HCT116 (cell line): ENCODE measurements at regions not wholly inside any gene's neighbourhood (a gene's known extent, or its start where the extent isn't known, plus 50 kb on each side); places are given as distances from the start of the nearest gene placed in this dataset.

Source experiments
- ATAC-seq: fragments of 200-7000 bp; cut with Tn5 transposase; 2 replicates; pipeline ENCODE4 v1.9.1; 2020; ENCODE audit warnings: mild to moderate bottlenecking, moderate library complexity
- BruUV-seq: library from RNA; stranded (reverse); fragments of 400-500 nt; replicated peaks from 2 replicates; lab custom pipeline; 2021; lab: Mats Ljungman, UMichigan
- CTCF ChIA-PET: fragments of 300-600 bp; sonication (Branson Sonifier 250); formaldehyde crosslinking; loops from one replicate; lab custom pipeline; 2021; ENCODE audit warnings: antibody characterized with exemption; lab: Charles Lee
- POLR2A ChIA-PET: fragments of 300-600, 350-600 bp; sonication (Branson Sonifier 250); formaldehyde crosslinking; loops from one replicate; lab custom pipeline; 2021; ENCODE audit warnings: antibody characterized with exemption; lab: Charles Lee
- RAD21 ChIA-PET, 2 experiments: fragments of 300-600 bp; sonication (Branson Sonifier 250); formaldehyde crosslinking; loops; one replicate each; lab custom pipeline; 2023; ENCODE audit warnings: low total read pairs in 2 of 2; ENCODE audit not compliant: uncharacterized antibody in 2 of 2, unreplicated experiment in 2 of 2, low non-redundant PET in 1 of 2; lab: Charles Lee
- DNase-seq: peaks from one replicate; pipeline ENCODE4 v3.0.0-alpha.2; 2010; ENCODE audit warnings: low read depth, low spot score
- H2AFZ ChIP-seq: fragments of 200-600 bp; shearing (Covaris generic), sonication (generic); 2 replicates; pipeline ENCODE4 v1.6.1; 2017; ENCODE audit warnings: low read depth, mixed run types, mixed read lengths, antibody characterized with exemption, low read length; ENCODE audit not compliant: poor library complexity, severe bottlenecking
- H3K27ac ChIP-seq: 2 replicates; pipeline ENCODE4 v1.5.1; 2012; ENCODE audit warnings: low read depth, low read length
- H3K27me3 ChIP-seq: fragments of 200-600 bp; sonication (generic); 2 replicates; pipeline ENCODE4 v1.6.1; 2016; ENCODE audit warnings: mixed run types, low read length, mixed read lengths; ENCODE audit not compliant: insufficient read depth
- H3K36me3 ChIP-seq, 2 experiments: fragments of 200-500 bp in 1 of 2; fragments of 200-600 bp in 1 of 2; sonication (Bioruptor generic) in 1 of 2; sonication (generic) in 1 of 2; 2 replicates each; pipeline versions ENCODE4 v1.5.1 to v1.6.1; 2014 to 2016; ENCODE audit warnings: low read length in 2 of 2, inconsistent platforms in 1 of 2, mixed read lengths in 1 of 2, mixed run types in 1 of 2; ENCODE audit not compliant: insufficient read depth in 2 of 2, control insufficient read depth in 1 of 2
- H3K4me1 ChIP-seq, 2 experiments: fragments of 200-600 bp in 1 of 2; sonication (generic) in 1 of 2; 2 replicates each; pipeline versions ENCODE4 v1.5.1 to v1.6.1; 2012 to 2017; ENCODE audit warnings: low read length in 2 of 2, inconsistent platforms in 1 of 2, mild to moderate bottlenecking in 1 of 2, mixed read lengths in 1 of 2, mixed run types in 1 of 2, moderate library complexity in 1 of 2; ENCODE audit not compliant: insufficient read depth in 2 of 2, control insufficient read depth in 1 of 2
- H3K4me2 ChIP-seq: fragments of 200-600 bp; sonication (generic); 2 replicates; pipeline ENCODE4 v1.6.1; 2017; ENCODE audit warnings: mixed run types, low read length, mixed read lengths
- H3K4me3 ChIP-seq, 2 experiments: fragments of 200-600 bp in 1 of 2; sonication (generic) in 1 of 2; replicated peaks in 1 of 2; 2 replicates each; pipeline ENCODE4 v1.5.1; 2011 to 2016; ENCODE audit warnings: low read length in 2 of 2, control low read depth in 1 of 2, low read depth in 1 of 2, mild to moderate bottlenecking in 1 of 2, mixed read lengths in 1 of 2, mixed run types in 1 of 2
- H3K79me2 ChIP-seq: fragments of 200-600 bp; sonication (generic); 2 replicates; pipeline ENCODE4 v1.6.1; 2017; ENCODE audit warnings: mild to moderate bottlenecking, mixed run types, low read length, moderate library complexity, mixed read lengths; ENCODE audit not compliant: insufficient read depth
- H3K9ac ChIP-seq: fragments of 200-600 bp; sonication (generic); 2 replicates; pipeline ENCODE4 v1.6.1; 2016; ENCODE audit warnings: low read length, mixed read lengths
- H3K9me2 ChIP-seq: fragments of 200-600 bp; sonication (generic), shearing (Covaris generic); 2 replicates; pipeline ENCODE4 v1.6.1; 2017; ENCODE audit warnings: mixed run types, mild to moderate bottlenecking, moderate library complexity; ENCODE audit not compliant: insufficient read depth
- H3K9me3 ChIP-seq, 2 experiments: fragments of 200-500 bp in 1 of 2; fragments of 200-600 bp in 1 of 2; sonication (Bioruptor generic) in 1 of 2; sonication (generic) in 1 of 2; 2 replicates each; pipeline ENCODE4 v1.6.1; 2014 to 2017; ENCODE audit warnings: low read length in 2 of 2, mixed read lengths in 2 of 2, inconsistent platforms in 1 of 2, low read depth in 1 of 2, mild to moderate bottlenecking in 1 of 2, mixed run types in 1 of 2, moderate library complexity in 1 of 2; ENCODE audit not compliant: control insufficient read depth in 1 of 2, insufficient read depth in 1 of 2
- H4K20me1 ChIP-seq: fragments of 200-600 bp; sonication (generic), shearing (Covaris generic); 2 replicates; pipeline ENCODE4 v1.6.1; 2017; ENCODE audit warnings: mixed run types, mild to moderate bottlenecking, moderate library complexity; ENCODE audit not compliant: insufficient read depth
- EGR1 ChIP-seq: IDR thresholded peaks from 2 replicates; pipeline ENCODE4 v1.6.1; 2012; ENCODE audit warnings: low read depth
- EZH2 ChIP-seq: fragments of 200-600 bp; sonication (generic); IDR thresholded peaks from 2 replicates; pipeline ENCODE4 v1.6.1; 2017; ENCODE audit warnings: antibody characterized with exemption, mixed run types
- POLR2AphosphoS5 ChIP-seq: IDR thresholded peaks from 2 replicates; pipeline ENCODE4 v1.6.1; 2011; ENCODE audit warnings: mild to moderate bottlenecking, low read depth, low read length, moderate library complexity
- REST ChIP-seq: IDR thresholded peaks from 2 replicates; pipeline ENCODE4 v1.6.1; 2012; ENCODE audit warnings: low read depth
- SRF ChIP-seq: IDR thresholded peaks from 2 replicates; pipeline ENCODE4 v1.6.1; 2012; ENCODE audit warnings: low read depth
- TCF7L2 ChIP-seq: IDR thresholded peaks from 2 replicates; pipeline ENCODE4 v1.7.0; 2011; ENCODE audit warnings: borderline replicate concordance, inconsistent platforms; ENCODE audit not compliant: insufficient read depth, insufficient read length; ENCODE audit errors: extremely low read depth
- ZFX ChIP-seq: fragments of 450-650 bp; IDR thresholded peaks from 2 replicates; pipeline ENCODE4 v1.6.1; 2017
- intact Hi-C: fragments of 100-400 bp; cut with micrococcal nuclease; formaldehyde crosslinking; loops from 2 replicates; pipeline ENCODE4 v1.10.0; 2022

- TF ChIP-seq ZFX, result no peak
- TF ChIP-seq EZH2, result no peak
- no peak for TF ChIP-seq TCF7L2
Observed at GRCh38 chr16:51049276-51049675, 101.8 kb downstream of the SALL1 start (continued).

- no peak; the same call in 1 of the 2 replicates for ATAC-seq
- Histone ChIP-seq H3K36me3 (no peaks in the 10 kb centered on the region), H3K9me2 (no peaks in the 10 kb centered on the region), H3K79me2 (no peaks in the 10 kb centered on the region), H3K27ac (no peak overlapping the region), H3K4me1 (peaks cover 0 to 9% of the 10 kb centered on the region in 2 experiments; a peak in 2 of 4 replicates), H3K27me3 (peaks cover 8% of the 10 kb centered on the region; the same call in 1 of the 2 replicates), H2AFZ (no peak overlapping the region), H3K9ac (no peak overlapping the region), H3K4me2 (no peak overlapping the region)
- RAD21 ChIA-PET, result no interaction called here
- CTCF ChIA-PET, result no interaction called here
- no TSS peak for BruUV-seq
- intact Hi-C loops, result no loop called here
- no peak for DNase-seq
- no peak for TF ChIP-seq SRF
- no peak for TF ChIP-seq REST
- no peak for TF ChIP-seq EZH2
- TF ChIP-seq EGR1, result no peak
- TF ChIP-seq POLR2AphosphoS5, result no peak
- TF ChIP-seq, all 23 proteins: peak for 0
- Histone ChIP-seq H3K4me3 (no peak overlapping the region), H3K9me3 (no peaks in the 10 kb centered on the region), H4K20me1 (no peaks in the 10 kb centered on the region)
- POLR2A ChIA-PET, result no interaction called here
Observed at GRCh38 chr16:51048544-51048943, 102.5 kb downstream of the SALL1 start.
